SJSA1 (cell line): ENCODE measurements at regions not wholly inside any gene's neighbourhood (a gene's known extent, or its start where the extent isn't known, plus 50 kb on each side); places are given as distances from the start of the nearest gene placed in this dataset.
"Not testable (repeated sequence)": the region's sequence is repeated elsewhere in the genome, so short reads cannot be mapped to it uniquely, and the experiment has no call there.

Experiments
- DNase-seq, 2 experiments: peaks; one replicate each; pipeline ENCODE4 v3.0.0-alpha.2; 2015 to 2020; ENCODE audit warnings: low spot score in 2 of 2, low read depth in 1 of 2
- H3K27ac ChIP-seq: fragments of 250-450 bp; sonication (Bioruptor Pico); 2 replicates; pipeline ENCODE4 v1.5.1; 2020; ENCODE audit warnings: mild to moderate bottlenecking, moderate library complexity
- H3K27me3 ChIP-seq: fragments of 250-450 bp; sonication (Bioruptor Pico); replicated peaks from 2 replicates; pipeline ENCODE4 v1.5.1; 2020; ENCODE audit warnings: mild to moderate bottlenecking, moderate library complexity
- H3K36me3 ChIP-seq: fragments of 250-450 bp; sonication (Bioruptor Pico); 2 replicates; pipeline ENCODE4 v1.5.1; 2020; ENCODE audit warnings: mild to moderate bottlenecking
- H3K4me1 ChIP-seq: fragments of 250-450 bp; sonication (Bioruptor Pico); replicated peaks from 2 replicates; pipeline ENCODE4 v1.6.1; 2021; ENCODE audit warnings: mild to moderate bottlenecking
- H3K4me3 ChIP-seq: fragments of 250-450 bp; sonication (Bioruptor Pico); 2 replicates; pipeline ENCODE4 v1.5.1; 2020; ENCODE audit warnings: mild to moderate bottlenecking
- H3K9me3 ChIP-seq: fragments of 250-450 bp; sonication (Bioruptor Pico); replicated peaks from 2 replicates; pipeline ENCODE4 v1.5.1; 2020; ENCODE audit warnings: mild to moderate bottlenecking

- no peaks in the 10 kb centered on the region for H3K9me3 ChIP-seq
- H3K4me3 ChIP-seq = no peak overlapping the region
- no peaks in the 10 kb centered on the region for H3K27me3 ChIP-seq
Observed at GRCh38 chr5:83404182-83404716, 67.3 kb upstream of the VCAN start.

GRCh38 chr5:83405662-83406061 is 65.9 kb upstream of the VCAN start:
- no peaks in the 10 kb centered on the region for H3K27me3 ChIP-seq
- no peaks in the 10 kb centered on the region for H3K9me3 ChIP-seq
- no peaks in the 10 kb centered on the region for H3K36me3 ChIP-seq
- H3K4me1 ChIP-seq = peaks cover 16% of the 10 kb centered on the region
- H3K27ac ChIP-seq = no peak overlapping the region
- H3K4me3 ChIP-seq = no peak overlapping the region
- DNase-seq = no peak

More at GRCh38 chr5:83404182-83404716, 67.3 kb upstream of the VCAN start:
- DNase-seq = no peak
- H3K4me1 ChIP-seq = peaks cover 16% of the 10 kb centered on the region
- no peaks in the 10 kb centered on the region for H3K36me3 ChIP-seq
- H3K27ac ChIP-seq = no peak overlapping the region

GRCh38 chr5:83406906-83407305 is 64.6 kb upstream of the VCAN start:
- no peaks in the 10 kb centered on the region for H3K9me3 ChIP-seq
- no peaks in the 10 kb centered on the region for H3K36me3 ChIP-seq
- H3K4me3 ChIP-seq = no peak overlapping the region
- DNase-seq = no peak
- H3K27me3 ChIP-seq = no peaks in the 10 kb centered on the region
- H3K4me1 ChIP-seq = peaks cover 16% of the 10 kb centered on the region
- no peak overlapping the region for H3K27ac ChIP-seq

GRCh38 chr5:83407931-83408330 is 63.6 kb upstream of the VCAN start:
- no peaks in the 10 kb centered on the region for H3K36me3 ChIP-seq
- H3K27ac ChIP-seq = peak overlapping the region; percentile 42
- no peak overlapping the region for H3K4me3 ChIP-seq
- H3K27me3 ChIP-seq = no peaks in the 10 kb centered on the region
- peaks cover 16% of the 10 kb centered on the region for H3K4me1 ChIP-seq
- peak in 1 of 2 experiments; percentile 62 for DNase-seq
- H3K9me3 ChIP-seq = no peaks in the 10 kb centered on the region

GRCh38 chr5:83408719-83409118 is 62.8 kb upstream of the VCAN start:
- Histone ChIP-seq H3K27ac (peak overlapping the region; percentile 21), H3K4me3 (no peak overlapping the region), H3K4me1 (peaks cover 16% of the 10 kb centered on the region), H3K9me3 (no peaks in the 10 kb centered on the region), H3K27me3 (no peaks in the 10 kb centered on the region), H3K36me3 (no peaks in the 10 kb centered on the region)
- DNase-seq = no peak

GRCh38 chr5:83409776-83410175 is 61.8 kb upstream of the VCAN start:
- not testable (repeated sequence) for DNase-seq, H3K9me3 ChIP-seq, H3K27ac ChIP-seq, H3K27me3 ChIP-seq, H3K4me3 ChIP-seq, H3K36me3 ChIP-seq
- H3K4me1 ChIP-seq = peaks cover 16% of the 10 kb centered on the region

- not testable (repeated sequence) for DNase-seq, H3K36me3 ChIP-seq
- H3K4me1 ChIP-seq = peaks cover 16% of the 10 kb centered on the region
Observed at GRCh38 chr5:83410319-83410718, 61.2 kb upstream of the VCAN start.

GRCh38 chr5:83414601-83415000 is 56.9 kb upstream of the VCAN start:
- no peak overlapping the region for H3K27ac ChIP-seq
- H3K4me3 ChIP-seq = no peak overlapping the region
- no peaks in the 10 kb centered on the region for H3K36me3 ChIP-seq
- no peaks in the 10 kb centered on the region for H3K9me3 ChIP-seq
- no peaks in the 10 kb centered on the region for H3K27me3 ChIP-seq
- DNase-seq = no peak
- no peaks in the 10 kb centered on the region for H3K4me1 ChIP-seq

More at GRCh38 chr5:83410319-83410718, 61.2 kb upstream of the VCAN start:
- not testable (repeated sequence) for H3K9me3 ChIP-seq, H3K4me3 ChIP-seq, H3K27me3 ChIP-seq, H3K27ac ChIP-seq

GRCh38 chr5:83417884-83418283 is 53.7 kb upstream of the VCAN start:
- H3K4me3 ChIP-seq = no peak overlapping the region
- DNase-seq = no peak

GRCh38 chr5:83418356-83419321 is 52.9 kb upstream of the VCAN start:
- Histone ChIP-seq H3K9me3 (no peaks in the 10 kb centered on the region), H3K4me3 (no peak overlapping the region), H3K27ac (no peak overlapping the region), H3K27me3 (no peaks in the 10 kb centered on the region), H3K36me3 (no peaks in the 10 kb centered on the region), H3K4me1 (no peaks in the 10 kb centered on the region)
- no peak for DNase-seq

More at GRCh38 chr5:83417884-83418283, 53.7 kb upstream of the VCAN start:
- no peaks in the 10 kb centered on the region for H3K36me3 ChIP-seq
- no peaks in the 10 kb centered on the region for H3K4me1 ChIP-seq
- no peak overlapping the region for H3K27ac ChIP-seq
- H3K9me3 ChIP-seq = no peaks in the 10 kb centered on the region
- no peaks in the 10 kb centered on the region for H3K27me3 ChIP-seq
